GM10266 (cell line): ENCODE measurements at regions not wholly inside any gene's neighbourhood (a gene's known extent, or its start where the extent isn't known, plus 50 kb on each side); places are given as distances from the start of the nearest gene placed in this dataset.

ENCODE experiments used
- DNase-seq: peaks from one replicate; pipeline ENCODE4 v3.0.0; 2012; ENCODE audit errors: extremely low spot score
- CTCF ChIP-seq: IDR thresholded peaks from 2 replicates; pipeline ENCODE4 v1.5.1; 2012; ENCODE audit warnings: mild to moderate bottlenecking, low read depth; ENCODE audit not compliant: control insufficient read depth, insufficient read depth; ENCODE audit errors: missing control alignments

GRCh38 chr11:116452461-116452860, 320.3 kb downstream of the BUD13 start:
- no peak for DNase-seq

GRCh38 chr11:116449522-116449921, 323.3 kb downstream of the BUD13 start:
- no peak for TF ChIP-seq CTCF

More at GRCh38 chr11:116452461-116452860, 320.3 kb downstream of the BUD13 start:
- TF ChIP-seq CTCF = no peak

GRCh38 chr11:116446048-116446941, 326.5 kb downstream of the BUD13 start:
- no peak for TF ChIP-seq CTCF
- no peak for DNase-seq

More at GRCh38 chr11:116449522-116449921, 323.3 kb downstream of the BUD13 start:
- no peak for DNase-seq

GRCh38 chr11:116445108-116446047, 327.4 kb downstream of the BUD13 start:
- no peak for TF ChIP-seq CTCF
- no peak for DNase-seq

GRCh38 chr11:116442238-116442752, 330.5 kb downstream of the BUD13 start:
- no peak for TF ChIP-seq CTCF
- DNase-seq = no peak

- no peak for TF ChIP-seq CTCF
- DNase-seq = no peak
These were observed 333.5 kb downstream of the BUD13 start for GRCh38 chr11:116439361-116439677.
